AG04450 (cell line): ENCODE measurements at regions not wholly inside any gene's neighbourhood (a gene's known extent, or its start where the extent isn't known, plus 50 kb on each side); places are given as distances from the start of the nearest gene placed in this dataset.
"Not testable (repeated sequence)": the region's sequence is repeated elsewhere in the genome, so short reads cannot be mapped to it uniquely, and the experiment has no call there.

Source experiments
- CTCF ChIA-PET: fragments of 300-600, 350-600 bp; formaldehyde crosslinking; extraction: SDS; loops from one replicate; lab custom pipeline; 2022; ENCODE audit warnings: antibody characterized with exemption, inconsistent platforms; lab: Charles Lee
- POLR2A ChIA-PET: fragments of 350-600 bp; formaldehyde crosslinking; extraction: SDS; loops from one replicate; lab custom pipeline; 2021; ENCODE audit warnings: antibody characterized with exemption, inconsistent platforms; lab: Yijun Ruan, JAX
- DNase-seq: peaks from one replicate; pipeline ENCODE4 v3.0.0-alpha.2; 2011; ENCODE audit warnings: low read depth, low spot score
- H3K27ac ChIP-seq: one replicate; pipeline ENCODE4 v1.5.1; 2012; ENCODE audit warnings: low read depth, low read length, control low read depth
- H3K27me3 ChIP-seq: one replicate; pipeline ENCODE4 v1.6.0; 2012; ENCODE audit warnings: low read length; ENCODE audit not compliant: control insufficient read depth, insufficient read depth
- H3K4me3 ChIP-seq: 2 replicates; pipeline ENCODE4 v1.5.1; 2011; ENCODE audit warnings: mild to moderate bottlenecking, low read depth, low read length, control low read depth
- H3K9me3 ChIP-seq: 2 replicates; pipeline ENCODE4 v1.5.1; 2012; ENCODE audit warnings: low read length; ENCODE audit not compliant: control insufficient read depth, insufficient read depth
- CTCF ChIP-seq: IDR thresholded peaks from 2 replicates; pipeline ENCODE4 v1.5.1; 2011; ENCODE audit warnings: low read depth, low read length, control low read depth, inconsistent platforms

GRCh38 chr17:55996826-55997225 is 156.4 kb upstream of the ANKFN1 start:
- TF ChIP-seq CTCF = no peak; the same call in 1 of the 2 replicates
- Histone ChIP-seq H3K27me3 (no peaks in the 10 kb centered on the region), H3K9me3 (no peaks in the 10 kb centered on the region), H3K4me3 (no peak overlapping the region), H3K27ac (no peak overlapping the region)
- DNase-seq = no peak
- CTCF ChIA-PET = interaction anchor here (1.1 to 1.5 kb wide), 2 partner anchors 323 to 823 kb away, joined by 5 read pairs; no protein-coding TSS in a partner anchor
- POLR2A ChIA-PET = no interaction called here

- no peak for DNase-seq
- POLR2A ChIA-PET = no interaction called here
- Histone ChIP-seq H3K27ac (no peak overlapping the region), H3K4me3 (no peak overlapping the region), H3K27me3 (no peaks in the 10 kb centered on the region), H3K9me3 (no peaks in the 10 kb centered on the region)
- no peak for TF ChIP-seq CTCF
- CTCF ChIA-PET = interaction anchor here (0.6 kb wide), 1 partner anchor 715 kb away, joined by 4 read pairs; no protein-coding TSS in a partner anchor
Observed at GRCh38 chr17:56000411-56000810, 152.9 kb upstream of the ANKFN1 start.

- POLR2A ChIA-PET, H3K9me3 ChIP-seq, H3K27me3 ChIP-seq, DNase-seq, H3K4me3 ChIP-seq, H3K27ac ChIP-seq, CTCF ChIA-PET: not testable (repeated sequence)
Observed at GRCh38 chr17:56002656-56003055, 150.6 kb upstream of the ANKFN1 start.

- CTCF ChIA-PET = no interaction called here
- no peaks in the 10 kb centered on the region for H3K9me3 ChIP-seq
- H3K4me3 ChIP-seq = no peak overlapping the region
- no peak overlapping the region for H3K27ac ChIP-seq
- POLR2A ChIA-PET = no interaction called here
- DNase-seq = no peak
- no peak for TF ChIP-seq CTCF
- H3K27me3 ChIP-seq = no peaks in the 10 kb centered on the region
Observed at GRCh38 chr17:56009795-56010651, 143.3 kb upstream of the ANKFN1 start.

- Histone ChIP-seq H3K9me3 (no peaks in the 10 kb centered on the region), H3K4me3 (no peak overlapping the region), H3K27me3 (no peaks in the 10 kb centered on the region), H3K27ac (no peak overlapping the region)
- POLR2A ChIA-PET = no interaction called here
- TF ChIP-seq CTCF = no peak
- CTCF ChIA-PET = no interaction called here
- no peak for DNase-seq
Observed at GRCh38 chr17:56011406-56012131, 141.7 kb upstream of the ANKFN1 start.
